Loucy (cell line): ENCODE measurements at regions not wholly inside any gene's neighbourhood (a gene's known extent, or its start where the extent isn't known, plus 50 kb on each side); places are given as distances from the start of the nearest gene placed in this dataset.

ENCODE experiments used
- CTCF ChIP-seq: fragments of 200-600 bp; sonication (generic); conservative IDR thresholded peaks from 2 replicates; pipeline ENCODE4 v1.5.1; 2014; ENCODE audit warnings: mild to moderate bottlenecking, antibody characterized with exemption, low read length
- EZH2phosphoT487 ChIP-seq: fragments of 200-600 bp; IDR thresholded peaks from 2 replicates; pipeline ENCODE4 v1.6.1; 2018; ENCODE audit warnings: antibody characterized with exemption, mild to moderate bottlenecking, moderate library complexity, borderline replicate concordance

- TF ChIP-seq CTCF (no peak), EZH2phosphoT487 (no peak)
These were observed 136.5 kb upstream of the RAI14 start for GRCh38 chr5:34519489-34520220.
